Lower leg skin (tissue), 3 donors: ENCODE measurements at regions not wholly inside any gene's neighbourhood (a gene's known extent, or its start where the extent isn't known, plus 50 kb on each side); places are given as distances from the start of the nearest gene placed in this dataset.
"Not testable (repeated sequence)": the region's sequence is repeated elsewhere in the genome, so short reads cannot be mapped to it uniquely, and the experiment has no call there.

ENCODE experiments used
- POLR2A ChIP-seq, 2 donors: fragments of 450-650 bp; IDR thresholded peaks; one replicate each; pipeline ENCODE4 v1.6.1; 2016 to 2017; ENCODE audit warnings: antibody characterized with exemption in 2 of 2, mild to moderate bottlenecking in 1 of 2, moderate library complexity in 1 of 2
- TF ChIP-seq, protein P1 (sequence below), 3 donors: fragments of 450-650 bp; IDR thresholded peaks; one replicate each; pipeline ENCODE4 v1.5.1; 2016; ENCODE audit warnings: antibody characterized with exemption in 3 of 3, mild to moderate bottlenecking in 3 of 3, moderate library complexity in 2 of 3

DNA sequence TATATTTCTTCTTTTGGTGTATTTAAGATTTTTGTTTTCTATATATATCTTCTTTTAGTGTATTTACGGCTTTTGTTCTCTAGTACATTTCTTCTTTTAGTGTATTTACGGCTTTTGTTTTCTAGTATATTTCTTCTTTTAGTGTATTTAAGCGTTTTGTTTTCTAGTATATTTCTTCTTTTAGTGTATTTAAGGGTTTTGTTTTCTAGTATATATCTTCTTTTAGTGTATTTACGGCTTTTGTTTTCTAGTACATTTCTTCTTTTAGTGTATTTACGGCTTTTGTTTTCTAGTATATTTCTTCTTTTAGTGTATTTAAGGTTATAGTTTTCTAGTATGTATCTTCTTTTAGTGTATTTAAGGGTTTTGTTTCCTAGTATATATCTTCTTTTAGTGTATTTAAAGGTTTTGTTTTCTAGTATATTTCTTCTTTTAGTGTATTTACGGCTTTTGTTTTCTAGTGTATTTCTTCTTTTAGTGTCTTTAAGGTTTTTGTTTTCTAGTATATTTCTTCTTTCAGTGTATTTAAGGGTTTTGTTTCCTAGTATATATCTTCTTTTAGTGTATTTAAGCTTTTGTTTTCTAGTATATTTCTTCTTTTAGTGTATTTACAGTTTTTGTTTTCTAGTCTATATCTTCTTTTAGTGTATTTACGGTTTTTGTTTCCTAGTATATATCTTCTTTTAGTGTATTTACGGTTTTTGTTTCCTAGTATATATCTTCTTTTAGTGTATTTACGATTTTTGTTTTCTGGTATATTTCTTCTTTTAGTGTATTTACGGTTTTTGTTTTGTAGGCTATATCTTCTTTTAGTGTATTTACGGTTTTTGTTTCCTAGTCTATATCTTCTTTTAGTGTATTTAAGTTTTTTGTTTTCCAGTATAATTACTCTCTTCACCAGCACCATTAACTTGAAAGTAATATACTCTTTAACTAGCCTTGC lies 249.4 kb downstream of the SHOX start:
- TF ChIP-seq, protein P1, sequence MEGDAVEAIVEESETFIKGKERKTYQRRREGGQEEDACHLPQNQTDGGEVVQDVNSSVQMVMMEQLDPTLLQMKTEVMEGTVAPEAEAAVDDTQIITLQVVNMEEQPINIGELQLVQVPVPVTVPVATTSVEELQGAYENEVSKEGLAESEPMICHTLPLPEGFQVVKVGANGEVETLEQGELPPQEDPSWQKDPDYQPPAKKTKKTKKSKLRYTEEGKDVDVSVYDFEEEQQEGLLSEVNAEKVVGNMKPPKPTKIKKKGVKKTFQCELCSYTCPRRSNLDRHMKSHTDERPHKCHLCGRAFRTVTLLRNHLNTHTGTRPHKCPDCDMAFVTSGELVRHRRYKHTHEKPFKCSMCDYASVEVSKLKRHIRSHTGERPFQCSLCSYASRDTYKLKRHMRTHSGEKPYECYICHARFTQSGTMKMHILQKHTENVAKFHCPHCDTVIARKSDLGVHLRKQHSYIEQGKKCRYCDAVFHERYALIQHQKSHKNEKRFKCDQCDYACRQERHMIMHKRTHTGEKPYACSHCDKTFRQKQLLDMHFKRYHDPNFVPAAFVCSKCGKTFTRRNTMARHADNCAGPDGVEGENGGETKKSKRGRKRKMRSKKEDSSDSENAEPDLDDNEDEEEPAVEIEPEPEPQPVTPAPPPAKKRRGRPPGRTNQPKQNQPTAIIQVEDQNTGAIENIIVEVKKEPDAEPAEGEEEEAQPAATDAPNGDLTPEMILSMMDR (IDR thresholded peaks at IDR 0.05): not testable (repeated sequence)
- TF ChIP-seq POLR2A (IDR thresholded peaks at IDR 0.05): not testable (repeated sequence)
